NCI-H187 treated with DMSO at 0.1 percent for 48 hours (cell line): ENCODE measurements at regions not wholly inside any gene's neighbourhood (a gene's known extent, or its start where the extent isn't known, plus 50 kb on each side); places are given as distances from the start of the nearest gene placed in this dataset.

ENCODE experiments used
- DNase-seq: peaks from one replicate; lab custom pipeline; 2025; lab: John Stamatoyannopoulos, UW

- DNase-seq, result no peak
Measured at GRCh38 chr2:204486321-204486720, 59.0 kb upstream of the PARD3B start.

- DNase-seq, result no peak
Measured at GRCh38 chr2:204486805-204487204, 58.5 kb upstream of the PARD3B start.

GRCh38 chr2:204487447-204488229 is 57.6 kb upstream of the PARD3B start:
- no peak for DNase-seq

GRCh38 chr2:204491528-204491927 is 53.7 kb upstream of the PARD3B start:
- peak; percentile 1 for DNase-seq

GRCh38 chr2:204492417-204492816 is 52.9 kb upstream of the PARD3B start:
- DNase-seq, result no peak

GRCh38 chr2:204494681-204495080 is 50.6 kb upstream of the PARD3B start:
- DNase-seq, result no peak

- DNase-seq, result no peak
Measured at GRCh38 chr2:204495381-204495780, 49.9 kb upstream of the PARD3B start.
